Lower leg skin (tissue), 3 donors: ENCODE measurements at regions not wholly inside any gene's neighbourhood (a gene's known extent, or its start where the extent isn't known, plus 50 kb on each side); places are given as distances from the start of the nearest gene placed in this dataset.

Experiments used
- CTCF ChIP-seq, 3 donors: fragments of 450-650 bp; IDR thresholded peaks; one replicate each; pipeline ENCODE4 v1.5.1; 2016; ENCODE audit warnings: antibody characterized with exemption in 3 of 3, mild to moderate bottlenecking in 3 of 3, moderate library complexity in 2 of 3
- POLR2A ChIP-seq, 2 donors: fragments of 450-650 bp; IDR thresholded peaks; one replicate each; pipeline ENCODE4 v1.6.1; 2016 to 2017; ENCODE audit warnings: antibody characterized with exemption in 2 of 2, mild to moderate bottlenecking in 1 of 2, moderate library complexity in 1 of 2

GRCh38 chr1:42052072-42052699 is 101.0 kb upstream of the GUCA2B start:
- TF ChIP-seq CTCF (IDR thresholded peaks at IDR 0.05), result no peak
- no peak for TF ChIP-seq POLR2A (IDR thresholded peaks at IDR 0.05)
